ENCODE measurements at regions not wholly inside any gene's neighbourhood (a gene's known extent, or its start where the extent isn't known, plus 50 kb on each side); places are given as distances from the start of the nearest gene placed in this dataset.

DNA sequence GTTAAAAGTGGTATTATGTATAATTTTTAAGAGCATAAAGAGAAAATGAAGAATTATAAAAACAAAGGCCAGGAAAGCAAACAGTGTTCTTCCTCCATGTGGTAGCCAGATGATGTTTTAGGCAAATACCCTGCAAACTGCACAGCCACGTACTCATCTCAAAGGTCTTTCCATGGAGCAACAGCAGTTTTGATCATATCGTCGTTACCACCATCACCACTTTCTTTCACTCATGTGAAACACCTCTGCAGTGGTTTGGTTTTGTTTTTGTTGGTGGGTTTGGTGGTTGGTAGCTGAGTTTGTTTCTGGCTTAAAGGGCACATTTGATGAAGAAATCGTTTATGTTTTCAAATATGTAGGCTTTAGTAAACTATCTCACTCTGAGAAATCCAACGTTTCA is 229.9 kb upstream of the AMELY start:
- no peak overlapping the region for H3K9ac ChIP-seq (ENCODE audit: low read depth, low read length)
- no peaks in the 10 kb centered on the region for H3K79me2 ChIP-seq (ENCODE audit: insufficient read depth, low read length)
- ATAC-seq (ENCODE audit: insufficient read depth, low read depth) (no peak), DNase-seq (no peak)
- TF ChIP-seq EZH2 (IDR thresholded peaks at IDR 0.05; ENCODE audit: borderline replicate concordance, low read depth, low read length, severe bottlenecking) = no peak
- TF ChIP-seq, protein P1, sequence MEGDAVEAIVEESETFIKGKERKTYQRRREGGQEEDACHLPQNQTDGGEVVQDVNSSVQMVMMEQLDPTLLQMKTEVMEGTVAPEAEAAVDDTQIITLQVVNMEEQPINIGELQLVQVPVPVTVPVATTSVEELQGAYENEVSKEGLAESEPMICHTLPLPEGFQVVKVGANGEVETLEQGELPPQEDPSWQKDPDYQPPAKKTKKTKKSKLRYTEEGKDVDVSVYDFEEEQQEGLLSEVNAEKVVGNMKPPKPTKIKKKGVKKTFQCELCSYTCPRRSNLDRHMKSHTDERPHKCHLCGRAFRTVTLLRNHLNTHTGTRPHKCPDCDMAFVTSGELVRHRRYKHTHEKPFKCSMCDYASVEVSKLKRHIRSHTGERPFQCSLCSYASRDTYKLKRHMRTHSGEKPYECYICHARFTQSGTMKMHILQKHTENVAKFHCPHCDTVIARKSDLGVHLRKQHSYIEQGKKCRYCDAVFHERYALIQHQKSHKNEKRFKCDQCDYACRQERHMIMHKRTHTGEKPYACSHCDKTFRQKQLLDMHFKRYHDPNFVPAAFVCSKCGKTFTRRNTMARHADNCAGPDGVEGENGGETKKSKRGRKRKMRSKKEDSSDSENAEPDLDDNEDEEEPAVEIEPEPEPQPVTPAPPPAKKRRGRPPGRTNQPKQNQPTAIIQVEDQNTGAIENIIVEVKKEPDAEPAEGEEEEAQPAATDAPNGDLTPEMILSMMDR (IDR thresholded peaks at IDR 0.05; ENCODE audit: borderline replicate concordance, extremely low read depth, low read length, poor library complexity, severe bottlenecking) = no peak
- no peak overlapping the region for H3K4me2 ChIP-seq (ENCODE audit: insufficient read depth, low read length)
- H3K27me3 ChIP-seq (ENCODE audit: insufficient read depth, low read length, poor library complexity) = no peaks in the 10 kb centered on the region
- no peaks in the 10 kb centered on the region for H3K4me1 ChIP-seq (ENCODE audit: insufficient read depth, low read length)
- no peaks in the 10 kb centered on the region for H3K36me3 ChIP-seq (ENCODE audit: insufficient read depth, low read length)
- H4K20me1 ChIP-seq (ENCODE audit: insufficient read depth, low read length) = no peaks in the 10 kb centered on the region
- no peak overlapping the region for H3K27ac ChIP-seq (ENCODE audit: low read length)
- no peaks in the 10 kb centered on the region for H3K9me3 ChIP-seq (ENCODE audit: insufficient read depth, low read length, severe bottlenecking)
- no peak overlapping the region for H2AFZ ChIP-seq (ENCODE audit: low read depth, low read length)
- H3K4me3 ChIP-seq (ENCODE audit: low read depth in 1 of 2, low read length in 2 of 2) = no peak overlapping the region
